Stimulated activated CD8-positive, alpha-beta memory T cell treated with anti-CD3 and anti-CD28 coated beads, Interleukin-12 subunit alpha, Interleukin-12 subunit beta, amount 100 ng/mL, for 24 hours (primary cell): ENCODE measurements at regions not wholly inside any gene's neighbourhood (a gene's known extent, or its start where the extent isn't known, plus 50 kb on each side); places are given as distances from the start of the nearest gene placed in this dataset.
"Not testable (repeated sequence)": the region's sequence is repeated elsewhere in the genome, so short reads cannot be mapped to it uniquely, and the experiment has no call there.

ENCODE experiments used
- DNase-seq: peaks from one replicate; pipeline ENCODE4 v3.0.0-alpha.2; 2020; ENCODE audit errors: extremely low read depth

DNA sequence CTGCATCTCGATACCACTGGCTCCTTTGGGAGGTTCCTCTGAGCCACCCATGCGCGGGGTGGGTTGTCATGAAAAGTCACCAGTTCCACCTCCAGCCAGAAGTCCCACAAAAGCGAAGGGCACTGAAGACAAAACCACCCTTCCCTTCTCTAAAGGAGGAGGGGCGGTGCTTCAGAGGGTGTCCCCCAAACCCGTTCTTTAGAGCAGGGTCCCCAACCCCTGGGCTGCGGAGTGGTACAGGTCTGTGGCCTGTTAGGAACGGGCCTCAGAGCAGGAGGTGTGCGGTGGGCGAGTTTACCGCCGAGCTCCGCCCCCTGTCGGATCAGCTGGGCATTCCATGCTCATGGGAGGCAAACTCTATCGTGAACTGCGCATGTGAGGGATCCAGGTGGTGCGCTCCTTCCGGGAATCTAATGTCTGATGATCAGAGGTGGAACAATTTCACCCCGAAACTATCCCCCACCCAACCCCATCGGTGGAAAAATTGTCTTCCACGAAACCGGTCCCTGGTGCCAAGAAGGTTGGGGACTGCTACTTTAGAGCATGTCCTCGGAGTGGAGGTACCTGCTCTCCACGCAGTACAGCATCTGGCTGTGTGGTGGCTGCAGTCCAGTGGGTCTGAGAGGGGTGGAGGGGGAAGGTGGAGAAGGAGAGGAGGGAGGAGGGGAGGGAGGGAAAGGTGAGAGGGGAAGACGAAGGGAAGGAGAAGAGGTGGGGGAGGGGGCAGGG lies 72.9 kb upstream of the SEPTIN5 start:
- no peak for DNase-seq

DNA sequence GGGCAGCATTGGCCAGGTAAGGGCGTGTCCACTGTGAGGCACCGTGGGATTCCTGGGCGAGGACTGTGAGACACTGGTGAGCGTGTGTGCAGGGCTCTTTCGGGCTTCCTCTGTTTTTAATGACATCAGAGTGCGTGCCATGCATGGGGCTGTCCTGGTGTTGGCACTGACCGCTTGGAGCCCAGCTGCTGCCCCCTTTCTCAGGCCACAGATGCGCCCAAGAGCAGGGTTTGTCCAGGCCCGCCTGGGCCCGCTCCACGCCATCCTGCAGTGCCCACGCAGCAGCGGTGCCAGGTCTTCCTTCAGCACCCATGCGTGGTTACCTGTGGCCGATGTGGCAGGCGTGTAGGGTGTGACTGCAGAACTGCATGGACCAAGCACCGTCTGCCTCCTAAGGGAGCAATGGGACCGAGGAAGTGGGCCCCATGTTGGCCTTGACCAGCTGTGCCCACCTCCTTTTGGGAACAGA lies 72.3 kb upstream of the SEPTIN5 start:
- no peak for DNase-seq

DNA sequence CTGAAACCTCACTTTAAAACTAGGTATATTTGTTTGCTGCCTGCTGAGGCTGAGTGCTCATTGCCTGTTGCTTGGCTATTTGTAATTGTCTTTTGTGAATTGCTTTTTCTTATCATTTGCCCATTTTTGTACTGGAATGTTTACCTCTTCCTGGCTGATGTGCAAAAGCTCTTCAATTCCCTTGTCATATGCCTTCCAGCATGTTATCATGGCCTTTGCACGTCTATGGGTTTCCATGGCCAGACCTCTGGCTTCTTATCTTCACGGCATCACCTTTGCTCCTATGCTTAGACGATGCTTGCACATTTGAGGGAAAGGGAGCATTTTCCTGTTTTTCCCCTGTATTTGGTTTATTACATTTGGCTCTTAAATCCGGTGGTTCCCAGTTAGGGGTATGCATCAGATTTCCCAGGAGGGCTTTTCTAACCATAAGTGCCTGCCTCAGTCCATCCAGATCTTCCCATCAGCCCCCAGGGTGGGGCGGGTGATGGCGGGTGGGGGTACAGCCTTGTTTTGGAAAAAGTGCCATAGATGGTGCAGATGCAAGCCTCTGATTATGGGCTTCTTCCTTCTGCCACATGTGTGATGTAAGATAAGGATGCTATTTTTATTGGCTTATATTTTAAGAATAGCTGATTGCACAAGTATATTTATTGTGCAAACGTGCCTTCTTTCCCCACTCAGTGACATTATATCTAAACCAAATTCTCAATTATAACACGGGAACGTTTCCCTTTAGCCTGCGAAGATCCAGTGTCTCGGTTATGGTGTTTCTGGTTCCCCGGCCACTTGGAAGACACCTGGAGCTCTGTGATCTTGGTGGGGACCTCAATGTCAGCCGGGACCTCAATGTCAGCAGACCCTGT lies 70.6 kb upstream of the SEPTIN5 start:
- no peak for DNase-seq

DNA sequence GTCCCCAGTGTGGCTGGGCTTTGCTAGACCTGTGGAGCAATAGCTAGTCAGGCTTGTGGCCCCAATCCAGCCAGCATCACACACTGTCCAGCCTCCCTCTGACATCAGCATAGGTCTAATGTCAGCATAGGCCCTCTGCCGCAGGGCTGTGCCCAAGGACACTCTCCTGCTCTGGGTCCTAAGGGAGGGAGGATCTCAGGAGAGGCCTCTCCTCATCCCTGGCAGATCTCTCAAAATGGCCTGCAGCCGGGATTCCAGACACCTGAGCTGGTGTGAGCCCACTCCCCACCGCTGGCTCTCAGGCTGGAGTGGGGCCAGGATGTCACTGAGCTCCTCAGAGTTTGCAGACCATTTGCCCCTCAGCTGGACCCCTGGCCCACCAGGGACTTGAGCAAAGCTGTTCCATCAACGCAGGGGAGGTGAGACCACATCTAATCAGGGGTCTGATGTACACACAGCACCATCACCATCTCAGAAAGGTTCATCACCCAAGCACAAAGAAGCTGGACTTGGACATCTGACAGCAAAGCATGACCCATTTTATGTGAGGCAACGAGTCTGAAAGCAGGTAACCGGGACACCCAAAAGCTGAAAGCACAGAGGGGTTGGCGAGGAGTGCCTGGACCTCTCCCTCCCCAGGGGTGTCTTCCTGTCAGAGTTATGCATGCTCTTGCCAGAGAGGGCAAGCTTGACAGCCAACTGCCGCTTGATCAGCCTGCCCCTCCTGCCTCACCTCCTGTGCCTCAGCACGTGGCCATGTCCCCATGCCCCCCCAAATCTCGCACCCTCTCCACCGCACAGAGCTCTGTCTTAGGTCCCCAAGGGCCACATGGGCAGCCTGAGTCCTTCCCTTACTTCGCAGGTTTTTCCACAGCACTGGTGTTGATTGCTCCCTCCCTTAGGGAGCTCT lies 69.7 kb upstream of the SEPTIN5 start:
- no peak for DNase-seq

DNA sequence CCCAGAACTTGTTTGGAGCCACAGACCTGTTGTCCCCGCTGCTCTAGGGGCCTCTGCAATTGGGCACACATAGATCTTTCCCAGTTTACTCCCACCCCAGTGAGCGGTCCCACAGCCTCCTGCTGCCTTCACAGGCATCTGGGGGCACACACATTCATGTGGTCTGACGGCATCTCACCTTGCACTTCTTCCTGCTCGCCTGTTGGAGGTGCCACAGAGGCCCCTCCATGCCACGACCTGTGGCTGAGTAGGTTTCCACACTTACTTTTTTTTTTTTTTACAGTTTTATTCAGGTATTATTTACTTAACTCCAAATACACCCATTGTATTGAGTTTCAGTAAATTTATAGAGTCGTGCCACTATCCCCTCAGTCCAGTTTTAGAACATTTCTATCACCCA lies 68.9 kb upstream of the SEPTIN5 start:
- DNase-seq = no peak

DNA sequence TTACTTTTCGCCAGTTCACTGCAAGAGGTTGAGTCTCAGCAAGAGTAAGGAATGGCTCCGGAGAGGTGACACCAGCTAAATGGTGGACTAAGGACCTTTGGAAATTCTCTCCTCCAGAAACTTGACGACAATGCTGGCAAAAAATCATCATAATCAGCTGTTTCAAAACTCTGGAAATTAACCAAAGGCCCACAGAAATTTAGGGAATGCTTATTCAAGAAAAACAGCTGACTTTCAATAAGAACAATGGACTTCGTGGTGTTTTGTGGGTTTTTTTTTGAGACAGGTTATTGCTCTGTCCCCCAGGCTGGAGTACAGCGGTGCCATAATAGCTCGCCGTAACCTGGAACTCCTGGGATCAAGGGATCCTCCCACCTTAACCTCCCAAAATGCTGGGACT lies 68.4 kb upstream of the SEPTIN5 start:
- DNase-seq = no peak

DNA sequence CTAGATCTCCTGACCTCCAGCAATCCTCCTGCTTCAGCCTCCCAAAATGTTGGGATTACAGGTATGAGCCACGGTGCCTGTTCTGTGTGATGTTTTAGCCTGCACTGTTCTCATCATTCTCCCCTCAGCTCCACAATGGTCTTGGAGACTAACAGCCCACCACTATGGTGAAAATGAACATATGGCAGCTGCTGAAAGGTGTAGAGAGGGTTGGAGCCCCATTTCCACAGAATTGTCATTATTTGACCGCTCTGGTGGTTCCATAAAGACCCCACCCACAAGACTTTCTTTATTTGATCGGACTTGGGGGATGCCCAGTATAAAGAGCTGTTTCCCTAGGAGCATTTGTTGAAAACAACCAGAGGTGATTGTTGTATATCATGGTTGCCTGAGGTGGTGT lies 67.9 kb upstream of the SEPTIN5 start:
- no peak for DNase-seq

DNA sequence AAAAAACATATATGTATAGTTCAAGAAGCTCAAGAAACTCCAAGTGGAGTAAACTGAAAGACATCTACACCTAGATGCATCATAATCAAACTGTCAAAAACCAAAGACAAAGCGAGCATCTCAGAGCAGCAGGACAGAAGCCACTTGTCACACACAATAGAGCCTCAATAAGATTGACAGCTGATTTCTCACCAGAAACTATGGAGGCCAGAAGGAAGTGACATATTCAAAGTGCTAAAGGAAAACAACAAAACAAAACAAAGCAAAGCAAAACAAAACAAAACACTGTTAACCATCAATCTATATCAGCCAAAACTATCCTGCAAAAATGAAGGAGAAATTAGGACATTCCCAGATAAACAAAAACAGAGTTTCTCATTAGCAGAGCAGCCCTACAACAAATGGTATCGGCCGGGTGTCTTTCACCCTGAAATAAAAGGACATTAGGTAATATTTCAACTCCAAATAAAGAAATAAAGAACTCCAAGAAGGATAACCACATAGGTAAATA lies 65.8 kb upstream of the SEPTIN5 start:
- DNase-seq = no peak

DNA sequence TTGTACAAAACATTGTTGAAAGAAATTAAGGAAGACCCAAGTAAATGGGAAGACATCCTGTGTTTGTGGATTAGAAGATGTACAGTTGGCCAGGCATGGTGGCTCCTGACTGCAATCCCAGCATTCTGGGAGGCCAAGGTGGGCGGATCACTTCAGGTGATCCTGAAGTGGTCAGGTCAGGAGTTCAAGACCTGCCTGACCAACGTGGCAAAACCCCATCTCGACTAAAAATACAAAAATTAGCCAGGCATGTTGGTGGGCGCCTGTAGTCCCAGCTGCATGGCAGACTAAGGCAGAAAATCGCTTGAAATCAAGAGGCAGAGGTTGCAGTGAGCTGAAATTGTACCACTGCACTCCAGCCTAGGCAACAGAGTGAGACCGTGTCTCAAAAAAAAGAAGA lies 62.0 kb upstream of the SEPTIN5 start:
- DNase-seq = no peak

DNA sequence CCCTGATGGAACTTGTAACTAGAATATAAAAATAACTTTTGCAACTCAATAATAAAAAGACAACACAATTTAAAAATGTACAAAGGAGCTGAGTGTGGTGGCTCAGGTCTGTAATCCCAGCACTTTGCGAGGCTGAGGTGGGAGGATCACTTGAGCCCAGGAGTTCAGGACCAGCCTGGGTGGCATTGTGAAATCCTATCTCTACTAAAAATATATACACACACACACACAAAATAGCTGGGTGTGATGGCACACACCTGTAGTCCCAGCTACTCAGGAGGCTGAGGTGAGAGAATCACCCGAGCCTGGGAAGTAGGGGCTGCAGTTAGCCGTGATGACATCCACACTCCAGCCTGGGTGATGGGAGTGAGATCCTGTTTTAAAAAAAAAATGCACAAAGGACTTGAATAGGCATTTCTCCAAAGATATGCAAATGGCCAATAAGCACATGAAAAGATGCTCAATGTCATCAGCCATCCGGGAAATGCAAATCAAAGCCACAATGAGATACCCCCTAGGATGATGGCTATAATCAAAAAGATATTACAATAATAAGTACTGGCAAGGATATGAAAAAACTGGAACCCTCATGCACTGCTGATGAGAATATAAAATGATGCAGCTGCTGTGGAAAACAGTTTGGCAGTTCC lies 59.8 kb upstream of the SEPTIN5 start:
- DNase-seq = no peak

DNA sequence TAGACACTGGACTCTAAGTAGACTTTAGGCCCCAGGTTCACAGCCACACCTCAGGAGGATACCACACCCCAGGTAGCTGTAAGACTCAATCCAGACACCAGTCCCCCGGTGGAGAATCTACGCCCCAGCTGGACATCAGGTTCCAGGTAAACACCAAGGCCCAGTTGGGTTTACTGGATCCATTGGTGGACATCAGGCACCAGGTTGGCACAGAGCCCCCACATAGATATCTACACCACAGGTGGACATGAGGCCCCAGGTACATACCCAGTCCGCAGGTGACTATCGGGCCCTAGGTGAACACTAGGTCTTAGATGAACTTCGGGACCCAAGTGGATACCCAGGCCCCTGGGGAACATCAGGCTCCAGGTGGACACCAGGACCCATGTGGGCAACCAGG lies 58.9 kb upstream of the SEPTIN5 start:
- DNase-seq = no peak

DNA sequence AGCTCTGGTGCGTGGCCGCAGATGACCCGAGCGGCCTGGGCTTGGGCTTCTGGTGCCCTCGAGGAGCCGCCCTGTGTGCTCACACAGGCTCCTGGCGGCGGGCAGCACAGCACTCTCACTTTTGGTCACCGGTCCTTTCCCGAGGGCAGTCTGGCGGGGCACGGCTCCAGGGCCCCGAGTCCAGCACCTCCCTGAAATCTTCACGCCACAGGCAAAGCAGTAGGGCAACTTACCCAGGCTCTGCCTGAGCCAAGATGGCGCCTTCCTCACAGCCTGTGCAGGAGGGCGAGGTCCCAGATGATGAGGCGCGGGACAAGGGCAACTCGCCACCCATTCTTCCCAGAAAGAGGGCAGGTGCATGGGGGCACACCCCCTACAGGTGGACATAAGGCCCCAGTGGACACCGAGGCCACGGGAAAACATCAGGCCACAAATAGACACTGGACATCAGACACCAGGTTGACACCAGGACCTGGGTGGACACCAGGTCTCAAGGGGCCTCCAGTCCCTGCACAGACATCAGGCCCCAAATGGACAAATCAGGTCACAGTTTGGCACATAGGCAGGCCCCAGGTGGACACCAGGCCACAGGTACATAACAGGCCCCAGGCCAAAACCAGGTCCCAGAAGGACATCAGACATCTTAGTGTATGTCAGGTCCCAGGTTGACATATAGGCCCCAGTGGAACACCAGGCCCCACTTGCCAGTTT lies 57.6 kb upstream of the SEPTIN5 start:
- DNase-seq = no peak

DNA sequence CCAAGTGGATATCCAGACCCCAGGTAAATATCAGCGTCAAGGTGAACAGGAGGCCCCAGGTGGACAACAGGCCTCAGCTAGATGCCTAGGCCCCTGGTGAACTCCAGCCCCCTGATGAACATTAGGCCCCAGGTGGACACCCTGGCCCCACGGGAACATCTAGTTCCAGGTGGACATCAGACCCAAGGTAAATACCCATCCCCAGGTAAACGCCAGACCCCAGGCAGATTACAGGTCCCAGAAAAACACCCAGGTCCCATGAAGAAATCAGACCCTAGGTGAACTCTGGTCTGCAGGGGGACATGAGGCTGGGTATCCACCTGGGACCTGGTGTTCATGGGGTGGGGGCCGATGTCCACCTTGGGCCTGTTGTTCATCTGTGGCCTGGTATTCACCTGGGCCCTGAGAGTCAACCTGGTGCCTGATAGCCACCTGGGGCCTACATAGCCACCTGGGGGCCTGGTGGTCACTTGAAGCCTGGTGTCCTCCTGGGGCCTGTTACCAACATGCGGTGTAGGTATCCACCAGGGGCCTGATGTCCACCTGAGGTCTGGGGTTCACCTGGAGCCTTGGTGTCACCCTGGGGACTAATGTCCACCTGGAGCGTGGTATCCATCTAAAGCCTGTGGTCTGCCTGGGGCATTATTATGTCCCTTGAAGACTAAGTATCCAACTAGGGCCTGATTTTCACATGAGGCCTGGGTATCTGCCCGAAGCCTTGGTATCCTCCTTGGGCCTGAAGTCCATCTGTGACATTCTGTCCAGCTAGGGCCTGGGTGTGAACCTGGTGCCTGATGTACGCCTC lies 56.8 kb upstream of the SEPTIN5 start:
- DNase-seq = no peak

DNA sequence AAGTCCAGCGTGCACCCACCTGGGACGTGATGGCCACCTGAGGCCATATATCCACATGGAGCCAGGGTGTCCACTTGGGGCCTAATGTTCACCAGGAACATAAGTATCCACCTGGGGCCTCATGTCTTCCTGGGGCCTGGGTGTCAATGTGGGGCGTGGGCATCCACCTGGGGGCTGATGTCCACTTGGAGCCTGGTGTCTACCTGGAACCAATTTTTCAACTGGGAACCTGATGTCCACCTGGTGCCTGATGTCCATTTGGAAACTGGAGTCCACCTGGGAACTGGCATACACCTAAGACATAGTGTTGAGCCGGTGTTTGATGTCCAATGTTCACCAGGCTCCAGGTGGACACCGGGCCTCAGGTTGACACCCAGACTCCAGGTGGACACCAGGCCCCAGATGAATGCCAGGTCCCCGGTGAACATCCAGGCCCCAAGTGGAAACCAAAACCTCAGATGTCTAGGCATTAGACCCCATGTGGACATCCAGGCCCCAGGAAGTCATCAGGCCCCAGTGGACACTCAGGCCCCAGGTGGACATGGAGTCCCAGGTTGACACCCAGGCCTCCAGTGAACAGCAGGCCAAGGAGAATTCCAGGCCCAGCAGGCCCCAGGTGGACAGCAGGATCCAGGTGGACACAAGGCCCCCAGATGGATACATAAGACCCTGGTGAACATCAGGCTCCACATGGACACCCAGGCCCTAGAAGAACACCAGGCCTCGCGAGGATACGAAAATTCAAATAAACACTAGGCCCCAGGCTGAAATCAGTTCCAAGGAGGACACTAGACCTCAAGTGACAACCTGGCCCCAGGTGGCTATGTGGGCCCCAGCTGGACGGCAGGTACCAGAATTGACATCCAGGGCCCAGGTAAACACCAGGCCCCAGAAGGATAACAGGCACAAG lies 56.0 kb upstream of the SEPTIN5 start:
- no peak for DNase-seq

DNA sequence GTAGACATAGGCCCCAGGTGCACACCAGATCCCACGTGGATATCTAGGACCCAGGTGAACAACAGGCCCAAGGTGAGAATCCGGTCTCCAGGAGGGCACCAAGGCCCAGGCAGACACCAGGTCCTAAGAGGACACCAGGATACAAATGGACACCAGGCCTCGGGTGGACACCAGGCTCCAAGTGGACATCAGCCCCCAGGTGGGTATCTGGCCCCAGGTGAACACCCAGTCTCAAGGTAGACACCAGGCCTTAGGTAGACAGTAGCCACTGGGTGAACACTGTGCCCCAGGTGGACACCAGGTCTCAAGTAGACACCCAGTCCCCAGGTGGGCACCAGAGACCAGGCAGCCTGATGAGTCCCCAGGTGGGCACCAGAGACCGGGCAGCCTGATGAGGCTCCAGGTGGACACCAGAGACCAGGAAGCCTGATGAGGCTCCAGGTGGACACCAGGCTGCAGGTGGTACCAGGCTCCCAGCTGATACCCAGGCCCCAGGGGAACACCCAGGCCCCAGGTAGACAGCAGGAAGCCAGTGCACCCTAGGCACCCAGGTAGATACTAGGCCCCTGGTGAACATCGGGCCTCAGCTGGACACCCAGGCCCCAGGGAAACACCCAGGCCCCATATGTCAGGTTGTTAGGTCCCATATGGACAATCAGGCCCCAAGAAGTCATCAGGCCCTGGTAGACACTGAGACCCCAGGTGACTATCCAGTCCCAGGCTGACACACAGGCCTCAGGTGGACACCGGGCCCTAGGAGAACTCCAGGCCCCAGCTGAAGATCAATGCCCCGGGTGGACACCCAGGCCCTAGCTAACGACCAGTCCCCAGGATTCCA lies 55.1 kb upstream of the SEPTIN5 start:
- DNase-seq = no peak

DNA sequence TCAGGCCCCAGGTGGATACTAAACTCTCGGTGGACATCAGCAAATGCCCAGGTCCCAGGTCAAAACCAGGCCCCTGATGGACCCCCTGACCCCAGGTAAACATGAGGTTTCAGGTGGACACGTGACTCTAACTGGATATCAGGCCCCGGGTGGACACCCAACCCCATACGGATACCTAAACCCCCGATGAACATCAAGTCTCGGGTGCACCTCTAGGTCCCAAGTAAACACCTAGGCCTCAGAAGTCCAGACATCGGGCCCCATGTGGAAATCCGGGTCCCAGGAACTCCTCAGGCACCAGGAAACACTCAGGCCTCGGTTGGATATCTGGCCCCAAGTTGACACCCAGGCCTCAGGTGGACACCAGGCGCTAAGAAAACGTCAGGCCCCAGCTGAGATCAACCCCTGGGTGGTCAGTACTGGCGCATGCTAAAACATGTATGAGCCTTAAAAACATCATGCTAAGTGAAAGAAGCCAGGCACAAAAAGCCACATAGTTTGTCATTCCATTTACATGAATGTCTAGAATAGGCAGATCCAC lies 54.4 kb upstream of the SEPTIN5 start:
- no peak for DNase-seq

DNA sequence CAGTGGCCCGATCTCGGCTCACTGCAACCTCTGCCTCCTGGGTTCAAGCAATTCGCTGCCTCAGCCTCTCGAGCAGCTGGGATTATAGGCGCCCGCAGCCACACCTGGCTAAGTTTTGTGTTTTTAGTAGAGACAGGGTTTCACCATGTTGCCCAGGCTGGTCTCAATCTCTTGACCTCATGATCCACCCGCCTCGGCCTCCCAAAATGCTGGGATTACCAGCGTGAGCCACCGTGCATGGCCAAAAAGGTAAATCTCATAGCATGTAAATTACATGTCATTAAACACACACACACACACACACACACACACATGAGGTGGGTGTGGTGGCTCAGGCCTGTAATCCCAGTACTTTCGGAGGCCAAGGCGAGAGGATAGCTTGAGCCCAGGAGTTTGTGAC lies 53.7 kb upstream of the SEPTIN5 start:
- not testable (repeated sequence) for DNase-seq

DNA sequence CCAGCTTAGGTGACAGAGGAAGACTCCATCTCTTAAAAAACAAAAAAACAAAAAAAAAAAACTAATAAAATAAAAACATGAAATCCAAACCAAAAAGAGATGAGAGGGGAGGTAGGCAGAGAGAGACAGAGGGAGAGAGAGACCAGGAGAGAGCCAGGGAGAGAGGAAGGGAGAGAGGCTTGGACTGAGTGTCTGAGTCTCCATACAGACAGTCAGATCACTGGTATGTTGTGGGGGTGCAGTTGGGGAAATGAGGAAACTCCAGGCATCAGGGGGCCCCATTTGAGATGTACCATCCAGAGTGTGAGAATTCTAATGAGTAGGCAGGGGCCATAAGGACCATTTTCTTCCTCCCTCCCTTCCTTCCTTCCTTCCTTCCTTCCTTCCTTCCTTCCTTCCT lies 53.1 kb upstream of the SEPTIN5 start:
- DNase-seq = no peak
